ENCODE measurements at regions not wholly inside any gene's neighbourhood (a gene's known extent, or its start where the extent isn't known, plus 50 kb on each side); places are given as distances from the start of the nearest gene placed in this dataset.

DNA sequence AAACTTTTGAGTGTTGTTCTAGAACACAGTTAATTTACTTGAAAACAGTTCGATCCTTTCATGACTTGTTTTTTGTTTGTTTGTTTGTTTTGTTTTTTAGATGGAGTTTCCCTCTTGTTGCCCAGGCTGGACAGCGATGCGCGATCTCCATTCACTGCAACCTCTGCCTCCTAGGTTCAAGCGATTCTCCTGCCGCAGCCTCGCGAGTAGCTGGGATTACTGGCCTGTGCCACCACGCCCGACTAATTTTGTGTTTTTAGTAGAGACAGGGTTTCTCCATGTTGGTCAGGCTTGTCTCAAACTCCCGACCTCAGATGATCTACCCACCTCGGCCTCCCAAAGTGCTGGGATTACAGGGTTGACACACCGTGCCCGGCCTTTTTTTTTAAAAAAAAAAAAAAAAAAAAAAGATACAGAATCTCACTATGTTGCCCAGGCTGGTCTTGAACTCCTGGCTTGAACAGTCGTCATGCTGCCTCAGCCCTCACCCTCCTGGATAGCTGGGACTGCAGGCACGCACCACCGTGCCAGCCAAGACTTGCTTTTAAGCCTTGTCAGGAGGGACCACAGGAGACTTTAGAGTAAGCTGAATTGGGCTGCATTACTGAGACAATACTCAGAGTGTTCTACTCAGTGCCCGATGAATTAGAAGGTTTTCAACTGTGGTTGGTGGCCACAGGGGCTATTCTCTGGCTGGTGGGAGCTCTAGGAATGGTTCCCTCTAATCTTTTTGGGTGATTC lies 76.7 kb upstream of the SLC22A16 start (continued):
- TF ChIP-seq TBP (IDR thresholded peaks at IDR 0.05; ENCODE audit: low read depth, low read length): no peak
- no peak for TF ChIP-seq FOSL1 (IDR thresholded peaks at IDR 0.05; ENCODE audit: insufficient read depth, low read depth, low read length)
- no peak for TF ChIP-seq CHD2 (IDR thresholded peaks at IDR 0.05; ENCODE audit: low read length)
- no peak for TF ChIP-seq KDM5A (IDR thresholded peaks at IDR 0.05; ENCODE audit: low read length)
- no peak for TF ChIP-seq RAD21 (IDR thresholded peaks at IDR 0.05 in 1 of 2, conservative IDR thresholded peaks at IDR 0.05 in 1 of 2; ENCODE audit: low read depth in 2 of 2, low read length in 2 of 2)
- no peak for TF ChIP-seq CTBP2 (IDR thresholded peaks at IDR 0.05; ENCODE audit: borderline replicate concordance, insufficient read depth, insufficient read length, low read length)
- no peak for TF ChIP-seq EZH2 (IDR thresholded peaks at IDR 0.05; ENCODE audit: low read depth, low read length, severe bottlenecking)

Data from H1 (cell line).